ENCODE measurements at regions not wholly inside any gene's neighbourhood (a gene's known extent, or its start where the extent isn't known, plus 50 kb on each side); places are given as distances from the start of the nearest gene placed in this dataset.
A peak's percentile ranks its signal among the peaks of the same experiment; 100 is the strongest.

- H2AFZ ChIP-seq (ENCODE audit: low read depth, low read length) = no peak overlapping the region
- H3K27ac ChIP-seq (ENCODE audit: low read depth, low read length) = no peak overlapping the region
- no peak overlapping the region for H3K4me3 ChIP-seq (ENCODE audit: insufficient read depth, low read depth, low read length)
- no peaks in the 10 kb centered on the region for H3K4me1 ChIP-seq (ENCODE audit: insufficient read depth, low read length)
- H3K36me3 Mint-ChIP-seq (ENCODE audit: low read depth, unreplicated experiment) = no peaks in the 10 kb centered on the region
- H3K4me3 Mint-ChIP-seq (ENCODE audit: unreplicated experiment) = no peak overlapping the region
- no peaks in the 10 kb centered on the region for H3K9me3 ChIP-seq (ENCODE audit: insufficient read depth, low read depth, low read length)
- no peak overlapping the region for H3K4me2 ChIP-seq (ENCODE audit: low read length)
- H3K36me3 ChIP-seq (ENCODE audit: insufficient read depth, low read length) = no peaks in the 10 kb centered on the region
- FAIRE-seq = no peak
- H3K9ac ChIP-seq (ENCODE audit: low read length) = no peak overlapping the region
- no peaks in the 10 kb centered on the region for H3K79me2 ChIP-seq (ENCODE audit: insufficient read depth, low read length)
- peak; percentile 11 for DNase-seq (ENCODE audit: low read depth)
- no peak overlapping the region for H3K27ac Mint-ChIP-seq (ENCODE audit: unreplicated experiment)
- no peaks in the 10 kb centered on the region for H3K4me1 Mint-ChIP-seq (ENCODE audit: low read depth, unreplicated experiment)
- H4K20me1 ChIP-seq (ENCODE audit: insufficient read depth, low read length) = no peaks in the 10 kb centered on the region
- peaks cover 3% of the 10 kb centered on the region for H3K9me3 Mint-ChIP-seq (ENCODE audit: unreplicated experiment)
- no peaks in the 10 kb centered on the region for H3K27me3 ChIP-seq (ENCODE audit: insufficient read depth, low read length)
- TF ChIP-seq EZH2 (IDR thresholded peaks at IDR 0.05; ENCODE audit: insufficient read depth, low read length) (no peak), CTCF (IDR thresholded peaks at IDR 0.05; ENCODE audit: insufficient read depth, low read depth, low read length) (no peak)
- H3K27me3 Mint-ChIP-seq (ENCODE audit: low read depth, unreplicated experiment) = peaks cover 14% of the 10 kb centered on the region
Observed at GRCh38 chr18:45282101-45282812, 333.0 kb upstream of the SLC14A2 start.

DNA sequence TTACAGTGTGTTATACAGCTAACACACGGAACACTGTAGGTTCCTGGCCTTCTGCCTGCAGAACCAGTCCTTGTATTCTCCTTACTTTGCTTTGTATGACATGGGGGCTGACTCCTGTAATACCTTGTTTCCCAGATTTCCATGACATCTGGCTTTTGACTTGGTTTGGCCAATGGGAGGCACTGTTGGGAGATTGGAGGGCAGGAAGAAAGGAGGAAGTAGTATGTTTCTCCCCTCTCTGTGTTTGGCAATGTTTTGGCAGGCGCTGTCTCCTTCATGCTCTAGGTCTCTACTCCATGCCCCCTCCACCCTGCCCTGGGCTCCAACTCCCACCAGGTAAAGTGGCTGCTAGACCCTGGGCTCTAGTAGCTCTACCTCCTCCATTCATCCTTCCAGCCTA is 331.1 kb upstream of the SLC14A2 start:
- H3K9me3 Mint-ChIP-seq (ENCODE audit: unreplicated experiment) = peaks cover 3% of the 10 kb centered on the region
- no peaks in the 10 kb centered on the region for H3K9me3 ChIP-seq (ENCODE audit: insufficient read depth, low read depth, low read length)
- H4K20me1 ChIP-seq (ENCODE audit: insufficient read depth, low read length) = no peaks in the 10 kb centered on the region
- H3K4me3 ChIP-seq (ENCODE audit: insufficient read depth, low read depth, low read length) = no peak overlapping the region
- H3K27me3 ChIP-seq (ENCODE audit: insufficient read depth, low read length) = no peaks in the 10 kb centered on the region
- no peaks in the 10 kb centered on the region for H3K79me2 ChIP-seq (ENCODE audit: insufficient read depth, low read length)
- H2AFZ ChIP-seq (ENCODE audit: low read depth, low read length) = no peak overlapping the region
- peaks cover 20% of the 10 kb centered on the region for H3K27me3 Mint-ChIP-seq (ENCODE audit: low read depth, unreplicated experiment)
- no peak overlapping the region for H3K27ac Mint-ChIP-seq (ENCODE audit: unreplicated experiment)
- H3K4me3 Mint-ChIP-seq (ENCODE audit: unreplicated experiment) = no peak overlapping the region
- TF ChIP-seq EZH2 (IDR thresholded peaks at IDR 0.05; ENCODE audit: insufficient read depth, low read length) (no peak), CTCF (IDR thresholded peaks at IDR 0.05; ENCODE audit: insufficient read depth, low read depth, low read length) (no peak)
- no peaks in the 10 kb centered on the region for H3K4me1 ChIP-seq (ENCODE audit: insufficient read depth, low read length)
- H3K27ac ChIP-seq (ENCODE audit: low read depth, low read length) = no peak overlapping the region
- no peak overlapping the region for H3K4me2 ChIP-seq (ENCODE audit: low read length)
- H3K36me3 ChIP-seq (ENCODE audit: insufficient read depth, low read length) = no peaks in the 10 kb centered on the region
- DNase-seq (ENCODE audit: low read depth) (no peak), FAIRE-seq (no peak)
- no peak overlapping the region for H3K9ac ChIP-seq (ENCODE audit: low read length)
- no peaks in the 10 kb centered on the region for H3K4me1 Mint-ChIP-seq (ENCODE audit: low read depth, unreplicated experiment)
- no peaks in the 10 kb centered on the region for H3K36me3 Mint-ChIP-seq (ENCODE audit: low read depth, unreplicated experiment)

DNA sequence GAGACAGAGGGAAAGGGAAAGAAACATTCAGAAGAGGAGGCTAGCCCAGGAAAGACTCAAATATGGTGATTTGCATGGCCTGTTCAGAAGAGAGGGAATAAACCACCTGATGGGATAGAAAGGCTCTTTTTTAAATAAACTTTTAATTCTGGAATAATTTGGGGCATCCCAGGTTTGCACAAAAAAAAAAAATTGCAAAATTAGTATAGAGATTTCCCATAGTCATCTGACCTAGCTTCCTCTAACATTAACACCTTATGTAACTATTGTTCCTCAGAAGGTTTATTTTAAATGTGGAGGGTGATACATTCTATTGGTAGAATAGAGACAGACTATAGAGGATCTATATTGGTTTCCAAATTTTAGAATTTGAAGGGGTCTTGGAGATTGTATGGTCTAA is 330.4 kb upstream of the SLC14A2 start:
- H3K4me2 ChIP-seq (ENCODE audit: low read length) = no peak overlapping the region
- no peaks in the 10 kb centered on the region for H3K4me1 ChIP-seq (ENCODE audit: insufficient read depth, low read length)
- H3K9me3 ChIP-seq (ENCODE audit: insufficient read depth, low read depth, low read length) = no peaks in the 10 kb centered on the region
- no peaks in the 10 kb centered on the region for H3K4me1 Mint-ChIP-seq (ENCODE audit: low read depth, unreplicated experiment)
- H3K79me2 ChIP-seq (ENCODE audit: insufficient read depth, low read length) = no peaks in the 10 kb centered on the region
- no peak overlapping the region for H3K4me3 ChIP-seq (ENCODE audit: insufficient read depth, low read depth, low read length)
- no peak overlapping the region for H3K27ac ChIP-seq (ENCODE audit: low read depth, low read length)
- no peak overlapping the region for H3K4me3 Mint-ChIP-seq (ENCODE audit: unreplicated experiment)
- peaks cover 20% of the 10 kb centered on the region for H3K27me3 Mint-ChIP-seq (ENCODE audit: low read depth, unreplicated experiment)
- H2AFZ ChIP-seq (ENCODE audit: low read depth, low read length) = no peak overlapping the region
- H3K27me3 ChIP-seq (ENCODE audit: insufficient read depth, low read length) = no peaks in the 10 kb centered on the region
- peaks cover 3% of the 10 kb centered on the region for H3K9me3 Mint-ChIP-seq (ENCODE audit: unreplicated experiment)
- H3K9ac ChIP-seq (ENCODE audit: low read length) = no peak overlapping the region
- no peaks in the 10 kb centered on the region for H3K36me3 Mint-ChIP-seq (ENCODE audit: low read depth, unreplicated experiment)
- H3K27ac Mint-ChIP-seq (ENCODE audit: unreplicated experiment) = no peak overlapping the region
- FAIRE-seq (no peak), DNase-seq (ENCODE audit: low read depth) (no peak)
- no peaks in the 10 kb centered on the region for H4K20me1 ChIP-seq (ENCODE audit: insufficient read depth, low read length)
- TF ChIP-seq CTCF (IDR thresholded peaks at IDR 0.05; ENCODE audit: insufficient read depth, low read depth, low read length) (no peak), EZH2 (IDR thresholded peaks at IDR 0.05; ENCODE audit: insufficient read depth, low read length) (no peak)
- H3K36me3 ChIP-seq (ENCODE audit: insufficient read depth, low read length) = no peaks in the 10 kb centered on the region

Data from astrocyte (in vitro differentiated cells and primary cell).